ENCODE measurements at regions not wholly inside any gene's neighbourhood (a gene's known extent, or its start where the extent isn't known, plus 50 kb on each side); places are given as distances from the start of the nearest gene placed in this dataset.

GRCh38 chr13:33383724-33384577 is 98.4 kb upstream of the STARD13 start:
- Histone ChIP-seq H3K9me3 (ENCODE audit: control insufficient read depth in 1 of 2, low read length in 2 of 2) (no peaks in the 10 kb centered on the region), H3K4me3 (ENCODE audit: low read depth in 1 of 2, low read length in 2 of 2) (peak overlapping the region in 1 of 2 donors; percentile 21), H3K36me3 (ENCODE audit: control insufficient read depth in 1 of 2, insufficient read depth in 2 of 2, low read length in 2 of 2) (no peaks in the 10 kb centered on the region), H3K27ac (ENCODE audit: low read depth, low read length) (no peak overlapping the region), H3K9ac (ENCODE audit: low read depth in 1 of 2, low read length in 2 of 2) (no peak overlapping the region), H3K4me1 (ENCODE audit: control insufficient read depth in 1 of 2, insufficient read depth in 2 of 2, low read length in 2 of 2) (peaks cover 13 to 23% of the 10 kb centered on the region in 2 donors), H3K27me3 (ENCODE audit: control insufficient read depth in 1 of 2, insufficient read depth in 2 of 2, low read length in 2 of 2) (no peaks in the 10 kb centered on the region)

DNA sequence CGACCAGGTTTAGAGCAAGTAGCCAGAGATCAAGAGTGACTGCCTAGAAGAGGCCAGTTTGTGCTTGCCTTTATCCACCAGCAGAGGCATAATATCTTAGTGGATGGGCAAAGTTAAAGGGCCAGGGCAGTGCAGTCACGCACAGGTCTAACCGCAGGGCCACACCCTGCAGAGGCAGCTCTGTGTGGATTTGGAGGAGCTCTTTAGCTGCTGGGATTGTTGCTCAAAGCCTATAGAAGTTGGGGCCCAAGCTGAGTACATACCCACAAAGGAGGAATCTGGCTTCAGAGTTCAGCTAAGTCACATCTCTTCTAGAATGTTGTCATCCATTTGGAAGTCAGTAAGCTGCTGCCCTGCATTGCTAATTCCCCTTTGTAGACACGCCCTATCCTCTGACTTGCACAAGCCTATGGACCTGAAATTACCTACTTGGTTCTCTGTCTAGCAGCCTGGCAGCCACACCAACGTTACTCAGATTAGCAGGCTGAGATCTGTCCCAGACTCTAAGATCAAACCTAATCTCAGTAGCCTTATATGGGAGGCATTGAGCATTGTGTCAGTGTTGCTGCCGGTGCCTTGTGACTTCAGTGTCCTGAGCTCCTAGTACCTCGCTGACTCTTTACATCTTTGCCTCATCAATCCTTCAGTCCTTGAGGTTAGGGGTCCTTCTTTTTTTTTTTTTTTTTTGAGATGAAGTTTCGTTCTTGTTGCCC is 102.9 kb upstream of the STARD13 start:
- no peak overlapping the region for H3K4me3 ChIP-seq (ENCODE audit: low read depth in 1 of 2, low read length in 2 of 2)
- H3K27me3 ChIP-seq (ENCODE audit: control insufficient read depth in 1 of 2, insufficient read depth in 2 of 2, low read length in 2 of 2), result no peaks in the 10 kb centered on the region
- H3K36me3 ChIP-seq (ENCODE audit: control insufficient read depth in 1 of 2, insufficient read depth in 2 of 2, low read length in 2 of 2), result no peaks in the 10 kb centered on the region
- no peaks in the 10 kb centered on the region for H3K9me3 ChIP-seq (ENCODE audit: control insufficient read depth in 1 of 2, low read length in 2 of 2)
- no peak overlapping the region for H3K27ac ChIP-seq (ENCODE audit: low read depth, low read length)
- H3K4me1 ChIP-seq (ENCODE audit: control insufficient read depth in 1 of 2, insufficient read depth in 2 of 2, low read length in 2 of 2), result peaks cover 17 to 29% of the 10 kb centered on the region in 2 donors
- no peak overlapping the region for H3K9ac ChIP-seq (ENCODE audit: low read depth in 1 of 2, low read length in 2 of 2)

- no peak overlapping the region for H3K9ac ChIP-seq (ENCODE audit: low read depth in 1 of 2, low read length in 2 of 2)
- H3K9me3 ChIP-seq (ENCODE audit: control insufficient read depth in 1 of 2, low read length in 2 of 2), result no peaks in the 10 kb centered on the region
- H3K4me3 ChIP-seq (ENCODE audit: low read depth in 1 of 2, low read length in 2 of 2), result no peak overlapping the region
- no peaks in the 10 kb centered on the region for H3K36me3 ChIP-seq (ENCODE audit: control insufficient read depth in 1 of 2, insufficient read depth in 2 of 2, low read length in 2 of 2)
- no peaks in the 10 kb centered on the region for H3K27me3 ChIP-seq (ENCODE audit: control insufficient read depth in 1 of 2, insufficient read depth in 2 of 2, low read length in 2 of 2)
- peaks cover 8 to 19% of the 10 kb centered on the region in 2 donors for H3K4me1 ChIP-seq (ENCODE audit: control insufficient read depth in 1 of 2, insufficient read depth in 2 of 2, low read length in 2 of 2)
- no peak overlapping the region for H3K27ac ChIP-seq (ENCODE audit: low read depth, low read length)
Observed at GRCh38 chr13:33392794-33393405, 107.3 kb upstream of the STARD13 start.

DNA sequence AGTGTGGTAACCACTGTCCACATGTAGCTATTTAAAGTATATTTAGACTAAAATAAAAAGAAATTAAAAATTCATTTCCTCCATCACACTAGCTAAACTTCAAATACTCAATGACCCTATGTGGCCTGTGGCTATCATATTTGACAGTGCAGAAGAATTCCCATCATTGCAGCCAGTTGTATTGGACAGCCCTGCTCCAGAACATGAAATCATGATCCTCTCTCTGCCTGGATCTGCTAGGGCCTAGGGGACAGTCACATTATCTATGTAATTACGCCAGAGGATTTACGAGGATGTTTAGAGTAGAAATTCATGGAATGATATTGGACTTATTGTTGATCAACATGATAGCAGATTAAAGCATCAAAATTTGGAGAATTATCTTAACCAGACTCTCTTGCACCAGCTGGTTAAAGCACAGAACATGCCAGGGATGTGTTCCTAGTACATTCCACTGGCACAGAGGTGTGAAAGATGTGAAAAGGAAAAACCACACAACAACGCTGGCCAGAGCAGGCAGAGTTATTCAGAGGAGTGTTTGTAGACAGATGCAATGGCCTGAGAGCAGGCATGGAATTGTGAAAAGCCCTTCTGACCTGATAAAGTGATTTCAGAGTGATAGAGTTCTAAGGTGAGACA is 108.9 kb upstream of the STARD13 start:
- Histone ChIP-seq H3K9ac (ENCODE audit: low read depth in 1 of 2, low read length in 2 of 2) (no peak overlapping the region), H3K27me3 (ENCODE audit: control insufficient read depth in 1 of 2, insufficient read depth in 2 of 2, low read length in 2 of 2) (no peaks in the 10 kb centered on the region), H3K4me3 (ENCODE audit: low read depth in 1 of 2, low read length in 2 of 2) (no peak overlapping the region), H3K4me1 (ENCODE audit: control insufficient read depth in 1 of 2, insufficient read depth in 2 of 2, low read length in 2 of 2) (peaks cover 4 to 13% of the 10 kb centered on the region in 2 donors), H3K36me3 (ENCODE audit: control insufficient read depth in 1 of 2, insufficient read depth in 2 of 2, low read length in 2 of 2) (no peaks in the 10 kb centered on the region), H3K27ac (ENCODE audit: low read depth, low read length) (no peak overlapping the region), H3K9me3 (ENCODE audit: control insufficient read depth in 1 of 2, low read length in 2 of 2) (no peaks in the 10 kb centered on the region)

GRCh38 chr13:33401238-33401637 is 115.7 kb upstream of the STARD13 start:
- no peak overlapping the region for H3K27ac ChIP-seq (ENCODE audit: low read depth, low read length)
- no peaks in the 10 kb centered on the region for H3K36me3 ChIP-seq (ENCODE audit: control insufficient read depth in 1 of 2, insufficient read depth in 2 of 2, low read length in 2 of 2)
- H3K4me3 ChIP-seq (ENCODE audit: low read depth in 1 of 2, low read length in 2 of 2), result no peak overlapping the region
- H3K9me3 ChIP-seq (ENCODE audit: control insufficient read depth in 1 of 2, low read length in 2 of 2), result no peaks in the 10 kb centered on the region
- no peaks in the 10 kb centered on the region for H3K27me3 ChIP-seq (ENCODE audit: control insufficient read depth in 1 of 2, insufficient read depth in 2 of 2, low read length in 2 of 2)
- H3K9ac ChIP-seq (ENCODE audit: low read depth in 1 of 2, low read length in 2 of 2), result no peak overlapping the region
- H3K4me1 ChIP-seq (ENCODE audit: control insufficient read depth in 1 of 2, insufficient read depth in 2 of 2, low read length in 2 of 2), result peaks cover 0 to 5% of the 10 kb centered on the region in 2 donors

- Histone ChIP-seq H3K9ac (ENCODE audit: low read depth in 1 of 2, low read length in 2 of 2) (no peak overlapping the region), H3K27me3 (ENCODE audit: control insufficient read depth in 1 of 2, insufficient read depth in 2 of 2, low read length in 2 of 2) (no peaks in the 10 kb centered on the region), H3K4me3 (ENCODE audit: low read depth in 1 of 2, low read length in 2 of 2) (no peak overlapping the region), H3K9me3 (ENCODE audit: control insufficient read depth in 1 of 2, low read length in 2 of 2) (no peaks in the 10 kb centered on the region), H3K27ac (ENCODE audit: low read depth, low read length) (no peak overlapping the region), H3K36me3 (ENCODE audit: control insufficient read depth in 1 of 2, insufficient read depth in 2 of 2, low read length in 2 of 2) (no peaks in the 10 kb centered on the region), H3K4me1 (ENCODE audit: control insufficient read depth in 1 of 2, insufficient read depth in 2 of 2, low read length in 2 of 2) (peaks cover 0 to 5% of the 10 kb centered on the region in 2 donors)
Observed at GRCh38 chr13:33402975-33403374, 117.4 kb upstream of the STARD13 start.

DNA sequence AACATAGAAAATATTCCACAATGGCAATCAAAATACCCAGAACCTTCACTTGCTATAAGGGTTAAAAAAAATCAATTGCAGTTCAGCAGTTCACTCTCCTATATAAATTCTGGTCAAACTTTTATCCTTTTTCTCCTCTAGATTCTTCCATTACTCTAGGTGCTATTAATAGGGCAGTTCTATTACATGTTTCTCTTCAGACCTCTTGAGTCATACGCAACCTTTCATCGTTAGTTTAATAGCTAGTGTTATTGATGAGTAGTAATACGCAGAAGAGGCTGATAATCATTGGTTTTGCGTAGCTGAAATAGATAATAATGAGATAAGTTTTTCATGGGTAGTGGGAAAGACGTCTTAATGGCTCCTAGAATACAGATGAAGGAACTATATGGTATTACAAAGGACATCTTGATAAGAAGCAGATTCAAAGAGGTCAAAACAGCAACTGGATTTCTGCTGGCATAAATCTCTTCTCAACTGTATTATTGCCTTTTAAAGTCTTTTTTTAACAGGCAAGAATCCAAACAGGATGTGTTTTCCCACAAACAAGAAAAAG is 118.3 kb upstream of the STARD13 start:
- Histone ChIP-seq H3K27ac (ENCODE audit: low read depth, low read length) (no peak overlapping the region), H3K9me3 (ENCODE audit: control insufficient read depth in 1 of 2, low read length in 2 of 2) (no peaks in the 10 kb centered on the region), H3K27me3 (ENCODE audit: control insufficient read depth in 1 of 2, insufficient read depth in 2 of 2, low read length in 2 of 2) (no peaks in the 10 kb centered on the region), H3K4me1 (ENCODE audit: control insufficient read depth in 1 of 2, insufficient read depth in 2 of 2, low read length in 2 of 2) (peaks cover 0 to 5% of the 10 kb centered on the region in 2 donors), H3K4me3 (ENCODE audit: low read depth in 1 of 2, low read length in 2 of 2) (no peak overlapping the region), H3K36me3 (ENCODE audit: control insufficient read depth in 1 of 2, insufficient read depth in 2 of 2, low read length in 2 of 2) (no peaks in the 10 kb centered on the region), H3K9ac (ENCODE audit: low read depth in 1 of 2, low read length in 2 of 2) (no peak overlapping the region)

DNA sequence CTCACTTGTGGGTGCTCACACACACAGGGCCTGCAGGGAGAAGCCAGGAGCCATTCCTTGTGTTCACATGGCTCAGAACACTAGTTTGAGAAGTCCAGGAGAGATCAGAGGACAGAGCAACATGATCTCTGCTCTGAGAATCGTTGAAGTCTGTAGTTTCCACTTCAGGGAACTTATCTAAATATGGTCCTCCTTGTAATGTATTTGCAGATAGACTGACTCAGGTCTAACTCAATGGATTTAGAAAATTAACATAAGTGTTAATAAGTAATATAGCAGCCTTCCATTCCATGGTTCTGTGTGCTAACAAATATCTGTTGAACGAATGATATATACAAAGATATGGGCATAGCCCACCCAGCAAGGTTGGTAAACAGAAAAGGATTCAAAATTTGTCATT is 119.8 kb upstream of the STARD13 start:
- Histone ChIP-seq H3K36me3 (ENCODE audit: control insufficient read depth in 1 of 2, insufficient read depth in 2 of 2, low read length in 2 of 2) (no peaks in the 10 kb centered on the region), H3K9me3 (ENCODE audit: control insufficient read depth in 1 of 2, low read length in 2 of 2) (no peaks in the 10 kb centered on the region), H3K27me3 (ENCODE audit: control insufficient read depth in 1 of 2, insufficient read depth in 2 of 2, low read length in 2 of 2) (no peaks in the 10 kb centered on the region), H3K9ac (ENCODE audit: low read depth in 1 of 2, low read length in 2 of 2) (no peak overlapping the region), H3K4me1 (ENCODE audit: control insufficient read depth in 1 of 2, insufficient read depth in 2 of 2, low read length in 2 of 2) (peaks cover 0 to 5% of the 10 kb centered on the region in 2 donors), H3K27ac (ENCODE audit: low read depth, low read length) (no peak overlapping the region), H3K4me3 (ENCODE audit: low read depth in 1 of 2, low read length in 2 of 2) (no peak overlapping the region)

- Histone ChIP-seq H3K9ac (ENCODE audit: low read depth in 1 of 2, low read length in 2 of 2) (no peak overlapping the region), H3K4me1 (ENCODE audit: control insufficient read depth in 1 of 2, insufficient read depth in 2 of 2, low read length in 2 of 2) (no peaks in the 10 kb centered on the region), H3K27me3 (ENCODE audit: control insufficient read depth in 1 of 2, insufficient read depth in 2 of 2, low read length in 2 of 2) (no peaks in the 10 kb centered on the region), H3K4me3 (ENCODE audit: low read depth in 1 of 2, low read length in 2 of 2) (no peak overlapping the region), H3K27ac (ENCODE audit: low read depth, low read length) (no peak overlapping the region), H3K36me3 (ENCODE audit: control insufficient read depth in 1 of 2, insufficient read depth in 2 of 2, low read length in 2 of 2) (no peaks in the 10 kb centered on the region), H3K9me3 (ENCODE audit: control insufficient read depth in 1 of 2, low read length in 2 of 2) (no peaks in the 10 kb centered on the region)
Observed at GRCh38 chr13:33409673-33410510, 124.3 kb upstream of the STARD13 start.

Data from duodenal mucosa (tissue), 2 donors.